Brain microvascular endothelial cell (primary cell): ENCODE measurements at regions not wholly inside any gene's neighbourhood (a gene's known extent, or its start where the extent isn't known, plus 50 kb on each side); places are given as distances from the start of the nearest gene placed in this dataset.

Source experiments
- DNase-seq: peaks from one replicate; pipeline ENCODE4 v3.0.0-alpha.2; 2020
- H3K27ac ChIP-seq: fragments of 250-450 bp; sonication (Bioruptor Pico); 2 replicates; pipeline ENCODE4 v1.5.1; 2020; ENCODE audit warnings: mild to moderate bottlenecking, moderate library complexity
- H3K27me3 ChIP-seq: fragments of 250-450 bp; sonication (Bioruptor Pico); replicated peaks from 2 replicates; pipeline ENCODE4 v1.5.1; 2020; ENCODE audit warnings: mild to moderate bottlenecking
- H3K36me3 ChIP-seq: fragments of 250-450 bp; sonication (Bioruptor Pico); replicated peaks from 2 replicates; pipeline ENCODE4 v1.5.1; 2020; ENCODE audit warnings: mild to moderate bottlenecking
- H3K4me3 ChIP-seq: 2 replicates; pipeline ENCODE4 v1.5.1; 2011; ENCODE audit warnings: low read depth, mild to moderate bottlenecking, control low read depth, low read length, moderate library complexity
- CTCF ChIP-seq: IDR thresholded peaks from 2 replicates; pipeline ENCODE4 v1.5.1; 2011; ENCODE audit warnings: low read depth, mild to moderate bottlenecking, moderate library complexity, low read length, control low read depth, inconsistent platforms; ENCODE audit errors: missing control alignments
- in situ Hi-C: cut with HindIII; loops from 2 replicates; pipeline ENCODE4 v1.10.0; 2017; ENCODE audit warnings: low sequenced_read_pairs, low pct_ligation_motif_present

GRCh38 chr6:30801950-30802349, 57.6 kb upstream of the IER3 start:
- in situ Hi-C loops = no loop called here
- TF ChIP-seq CTCF = no peak
- no peak overlapping the region for H3K27ac ChIP-seq
- DNase-seq = no peak
- H3K4me3 ChIP-seq = no peak overlapping the region
- H3K36me3 ChIP-seq = no peaks in the 10 kb centered on the region
- no peaks in the 10 kb centered on the region for H3K27me3 ChIP-seq

- in situ Hi-C loops = no loop called here
- no peak for DNase-seq
- no peak overlapping the region for H3K27ac ChIP-seq
These were observed 56.5 kb upstream of the IER3 start for GRCh38 chr6:30800871-30801270.

GRCh38 chr6:30799210-30799609, 54.9 kb upstream of the IER3 start:
- no peak overlapping the region for H3K4me3 ChIP-seq
- DNase-seq = no peak
- H3K27me3 ChIP-seq = no peaks in the 10 kb centered on the region
- no peaks in the 10 kb centered on the region for H3K36me3 ChIP-seq
- in situ Hi-C loops = no loop called here
- TF ChIP-seq CTCF = no peak
- H3K27ac ChIP-seq = no peak overlapping the region

More at GRCh38 chr6:30800871-30801270, 56.5 kb upstream of the IER3 start:
- no peak overlapping the region for H3K4me3 ChIP-seq
- TF ChIP-seq CTCF = no peak
- H3K36me3 ChIP-seq = no peaks in the 10 kb centered on the region
- H3K27me3 ChIP-seq = no peaks in the 10 kb centered on the region

- DNase-seq = no peak
- in situ Hi-C loops = no loop called here
- TF ChIP-seq CTCF = no peak
- Histone ChIP-seq H3K36me3 (no peaks in the 10 kb centered on the region), H3K4me3 (no peak overlapping the region), H3K27ac (no peak overlapping the region), H3K27me3 (no peaks in the 10 kb centered on the region)
These were observed 54.1 kb upstream of the IER3 start for GRCh38 chr6:30798494-30798893.

- no peak for TF ChIP-seq CTCF
- H3K4me3 ChIP-seq = no peak overlapping the region
- no peaks in the 10 kb centered on the region for H3K36me3 ChIP-seq
- in situ Hi-C loops = no loop called here
- DNase-seq = no peak
- H3K27me3 ChIP-seq = no peaks in the 10 kb centered on the region
- no peak overlapping the region for H3K27ac ChIP-seq
These were observed 51.4 kb upstream of the IER3 start for GRCh38 chr6:30795549-30796293.
